GM12878 (cell line): ENCODE measurements at regions not wholly inside any gene's neighbourhood (a gene's known extent, or its start where the extent isn't known, plus 50 kb on each side); places are given as distances from the start of the nearest gene placed in this dataset.

Experiments used
- ATAC-seq: fragments of 200-7000 bp; cut with Tn5 transposase; 3 replicates; pipeline ENCODE4 v1.9.1; 2020; ENCODE audit warnings: mild to moderate bottlenecking, moderate library complexity
- BruUV-seq: library from RNA; stranded (reverse); fragments of 400-500 nt; replicated peaks from 2 replicates; lab custom pipeline; 2021; lab: Mats Ljungman, UMichigan
- CTCF ChIA-PET: fragments of 300-600 bp; sonication (Branson Sonifier 250); formaldehyde crosslinking; extraction: SDS; loops from one replicate; lab custom pipeline; 2021; ENCODE audit warnings: inconsistent platforms; lab: Yijun Ruan, JAX
- POLR2A ChIA-PET: fragments of 350-600 bp; formaldehyde crosslinking; extraction: SDS; loops from one replicate; lab custom pipeline; 2021; ENCODE audit warnings: inconsistent platforms; lab: Charles Lee
- RAD21 ChIA-PET: fragments of 300-600 bp; sonication (Branson Sonifier 250); formaldehyde crosslinking; loops from one replicate; lab custom pipeline; 2023; ENCODE audit warnings: antibody characterized with exemption; ENCODE audit not compliant: unreplicated experiment; lab: Charles Lee
- SMC1A ChIA-PET: fragments of 300-600 bp; sonication (Branson Sonifier 250); formaldehyde crosslinking; loops from one replicate; lab custom pipeline; 2023; ENCODE audit not compliant: unreplicated experiment, uncharacterized antibody; lab: Charles Lee
- DNase-seq: peaks from one replicate; pipeline ENCODE4 v3.0.0-alpha.2; 2011; ENCODE audit warnings: low read depth, low spot score
- FAIRE-seq: peaks from 3 replicates; lab custom pipeline; 2011; peaks lifted over from hg19 to GRCh38; lab: Jason Lieb, UNC
- H2AFZ ChIP-seq: 2 replicates; pipeline ENCODE4 v1.6.0; 2011; ENCODE audit warnings: low read depth, low read length, control low read depth; ENCODE audit not compliant: control insufficient read depth
- H3K27ac ChIP-seq: 2 replicates; pipeline ENCODE4 v1.5.1; 2011; ENCODE audit warnings: control low read depth; ENCODE audit not compliant: control insufficient read depth, insufficient read depth
- H3K27me3 ChIP-seq, 2 experiments: replicated peaks in 1 of 2; 2 replicates each; pipeline versions ENCODE4 v1.6.0 to v1.6.1; 2011; ENCODE audit warnings: low read length in 1 of 2; ENCODE audit not compliant: control insufficient read depth in 2 of 2, insufficient read depth in 2 of 2
- H3K36me3 ChIP-seq, 2 experiments: 2 replicates each; pipeline ENCODE4 v1.5.1; 2011; ENCODE audit warnings: low read length in 1 of 2; ENCODE audit not compliant: control insufficient read depth in 2 of 2, insufficient read depth in 2 of 2
- H3K4me1 ChIP-seq: 2 replicates; pipeline ENCODE4 v1.6.1; 2011; ENCODE audit warnings: mild to moderate bottlenecking, low read length, moderate library complexity, mixed read lengths; ENCODE audit not compliant: control insufficient read depth, insufficient read depth
- H3K4me2 ChIP-seq: 2 replicates; pipeline ENCODE4 v1.6.0; 2011; ENCODE audit warnings: control low read depth; ENCODE audit not compliant: control insufficient read depth, insufficient read depth
- H3K4me3 ChIP-seq: fragments of 200-600 bp; sonication (generic); 2 replicates; pipeline ENCODE4 v1.5.1; 2016
- H3K79me2 ChIP-seq: 2 replicates; pipeline ENCODE4 v1.6.0; 2011; ENCODE audit warnings: low read length; ENCODE audit not compliant: control insufficient read depth, insufficient read depth
- H3K9ac ChIP-seq: 2 replicates; pipeline ENCODE4 v1.8.0; 2011; ENCODE audit warnings: low read length, control low read depth, mixed read lengths; ENCODE audit not compliant: control insufficient read depth, insufficient read depth
- H3K9me3 ChIP-seq: replicated peaks from 3 replicates; pipeline ENCODE4 v1.5.1; 2011; ENCODE audit warnings: mild to moderate bottlenecking, low read length; ENCODE audit not compliant: control insufficient read depth, insufficient read depth
- H4K20me1 ChIP-seq: 2 replicates; pipeline ENCODE4 v1.6.0; 2011; ENCODE audit not compliant: control insufficient read depth, insufficient read depth
- BCLAF1 ChIP-seq: fragments of 450-650 bp; IDR thresholded peaks from 2 replicates; pipeline ENCODE4 v1.6.1; 2017; ENCODE audit warnings: antibody characterized with exemption, mild to moderate bottlenecking, moderate library complexity
- BHLHE40 ChIP-seq, 2 experiments: fragments of 450-650 bp in 1 of 2; IDR thresholded peaks; 2 replicates each; pipeline ENCODE4 v1.6.1; 2011 to 2017; ENCODE audit warnings: low read depth in 2 of 2, borderline replicate concordance in 1 of 2, improper control_type of control experiment in 1 of 2, low read length in 1 of 2, mild to moderate bottlenecking in 1 of 2
- CHD2 ChIP-seq: IDR thresholded peaks from 2 replicates; pipeline ENCODE4 v1.6.1; 2011; ENCODE audit warnings: low read depth, low read length, improper control_type of control experiment, borderline replicate concordance
- IKZF1 ChIP-seq: fragments of 450-650 bp; conservative IDR thresholded peaks from 2 replicates; pipeline ENCODE4 v1.6.1; 2017; ENCODE audit warnings: antibody characterized with exemption, mild to moderate bottlenecking
- PKNOX1 ChIP-seq: fragments of 450-650 bp; IDR thresholded peaks from 2 replicates; pipeline ENCODE4 v1.6.1; 2016; ENCODE audit warnings: mild to moderate bottlenecking
- SPI1 ChIP-seq: IDR thresholded peaks from 2 replicates; pipeline ENCODE4 v1.6.1; 2011; ENCODE audit warnings: low read depth, mild to moderate bottlenecking, low read length, moderate library complexity, borderline replicate concordance; ENCODE audit not compliant: insufficient read depth
- WGBS: methylation state at CpG from one replicate; pipeline ENCODE4 v1.1.6; 2016; ENCODE audit warnings: low lambda C conversion rate; ENCODE audit not compliant: insufficient replicate concordance, insufficient coverage; ENCODE audit errors: missing lambda C conversion rate; 5-methylcytosine and 5-hydroxymethylcytosine counted together
- in situ Hi-C: fragments of 300-500 bp; cut with MboI; formaldehyde crosslinking; loops from 9 replicates; pipeline ENCODE4 v1.14.3; 2018; ENCODE audit warnings: mixed read lengths
- intact Hi-C: fragments of 100-400 bp; cut with micrococcal nuclease; formaldehyde crosslinking; loops from one replicate; pipeline ENCODE4 v1.14.2; 2022; ENCODE audit not compliant: unreplicated experiment

- intact Hi-C loops, result no loop called here
- in situ Hi-C loops, result no loop called here
- Histone ChIP-seq H3K4me1 (no peaks in the 10 kb centered on the region), H3K79me2 (no peaks in the 10 kb centered on the region), H4K20me1 (no peaks in the 10 kb centered on the region), H3K27ac (no peak overlapping the region), H3K27me3 (no peaks in the 10 kb centered on the region; a peak in 1 of 4 replicates), H3K4me3 (no peak overlapping the region), H3K4me2 (no peak overlapping the region), H2AFZ (no peak overlapping the region), H3K36me3 (no peaks in the 10 kb centered on the region), H3K9me3 (no peaks in the 10 kb centered on the region)
- ChIA-PET RAD21 (no interaction called here), SMC1A (no interaction called here), POLR2A (no interaction called here), CTCF (no interaction called here)
- no peak for ATAC-seq
- FAIRE-seq, result no peak
- 20% methylated on average over 2 of the region's 2 CpGs for WGBS
- DNase-seq, result no peak
- TF ChIP-seq SPI1, result no peak
- TF ChIP-seq BHLHE40 (IDR thresholded peaks at IDR 0.05; ENCODE audit: borderline replicate concordance in 1 of 2, low read depth in 2 of 2, low read length in 1 of 2), result no peak
- no peak for TF ChIP-seq BCLAF1
- no peak for TF ChIP-seq PKNOX1
- TF ChIP-seq IKZF1, result no peak
- no peak for TF ChIP-seq CHD2
- TF ChIP-seq, all 136 proteins: peak for 0
- H3K9ac ChIP-seq, result no peak overlapping the region
- no TSS peak for BruUV-seq
These were observed 106.2 kb upstream of the ARHGAP28 start for GRCh38 chr18:6623278-6623677.
